ENCODE measurements at regions not wholly inside any gene's neighbourhood (a gene's known extent, or its start where the extent isn't known, plus 50 kb on each side); places are given as distances from the start of the nearest gene placed in this dataset.
"Not testable (repeated sequence)": the region's sequence is repeated elsewhere in the genome, so short reads cannot be mapped to it uniquely, and the experiment has no call there.

DNA sequence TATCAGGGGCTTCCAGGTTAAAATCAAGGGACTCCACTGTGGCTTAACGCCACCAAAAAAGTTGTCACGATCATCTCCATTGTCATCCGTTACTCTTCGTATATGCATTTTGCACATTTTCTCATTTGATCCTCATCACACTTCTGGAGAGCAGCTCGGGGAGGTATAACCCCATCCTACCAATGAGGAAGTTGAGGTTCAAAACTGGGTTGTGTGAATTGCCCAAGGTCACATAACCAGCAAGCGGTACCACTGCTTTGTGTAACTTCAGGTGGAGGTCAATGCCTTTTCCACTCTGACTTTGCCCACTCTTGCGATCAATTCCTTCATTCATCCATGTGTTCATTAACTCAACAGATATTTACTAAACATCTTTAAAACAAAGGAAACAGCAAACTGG lies 71.1 kb upstream of the CCND2 start:
- no peak for TF ChIP-seq ZNF274 (IDR thresholded peaks at IDR 0.05; ENCODE audit: low read depth, low read length)
- H3K4me3 ChIP-seq (ENCODE audit: low read length): no peak overlapping the region

DNA sequence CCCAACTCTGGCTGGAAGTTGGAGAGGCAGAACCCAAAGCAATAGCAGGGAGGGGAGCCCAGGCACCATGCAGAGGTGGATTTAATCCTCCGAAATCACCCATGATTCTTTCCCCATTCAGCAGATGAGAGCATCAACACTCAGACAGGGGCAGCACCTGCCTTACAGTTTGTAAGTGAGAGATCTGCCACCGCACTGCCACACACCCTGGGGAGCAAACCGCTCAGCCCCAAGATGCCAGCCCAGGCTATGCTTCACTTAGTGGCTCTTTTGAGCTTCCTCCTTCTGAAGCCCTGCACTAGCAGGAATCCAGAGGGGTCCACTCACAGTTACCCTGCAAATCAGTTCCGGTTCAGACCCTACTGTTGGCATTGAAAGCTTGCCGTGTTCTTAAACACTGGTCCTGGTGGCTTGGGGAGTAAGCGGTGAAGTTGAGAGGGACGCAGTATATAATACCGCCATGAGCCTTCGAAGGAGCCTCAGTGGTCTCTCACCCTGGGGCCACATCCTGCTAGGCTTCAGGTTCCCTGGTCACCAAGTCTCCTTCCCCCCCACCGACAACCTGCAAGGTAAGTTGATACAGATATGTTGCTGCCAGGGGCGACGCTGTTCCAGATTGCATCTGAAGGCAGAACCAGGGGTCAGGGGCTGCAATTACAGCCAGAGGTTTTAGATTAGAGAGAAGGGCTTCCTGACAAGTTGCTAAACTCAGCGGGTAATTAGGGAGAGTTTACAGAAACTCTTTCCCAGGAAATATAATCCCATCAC lies 72.0 kb upstream of the CCND2 start:
- TF ChIP-seq ZNF274 (IDR thresholded peaks at IDR 0.05; ENCODE audit: low read depth, low read length): no peak

DNA sequence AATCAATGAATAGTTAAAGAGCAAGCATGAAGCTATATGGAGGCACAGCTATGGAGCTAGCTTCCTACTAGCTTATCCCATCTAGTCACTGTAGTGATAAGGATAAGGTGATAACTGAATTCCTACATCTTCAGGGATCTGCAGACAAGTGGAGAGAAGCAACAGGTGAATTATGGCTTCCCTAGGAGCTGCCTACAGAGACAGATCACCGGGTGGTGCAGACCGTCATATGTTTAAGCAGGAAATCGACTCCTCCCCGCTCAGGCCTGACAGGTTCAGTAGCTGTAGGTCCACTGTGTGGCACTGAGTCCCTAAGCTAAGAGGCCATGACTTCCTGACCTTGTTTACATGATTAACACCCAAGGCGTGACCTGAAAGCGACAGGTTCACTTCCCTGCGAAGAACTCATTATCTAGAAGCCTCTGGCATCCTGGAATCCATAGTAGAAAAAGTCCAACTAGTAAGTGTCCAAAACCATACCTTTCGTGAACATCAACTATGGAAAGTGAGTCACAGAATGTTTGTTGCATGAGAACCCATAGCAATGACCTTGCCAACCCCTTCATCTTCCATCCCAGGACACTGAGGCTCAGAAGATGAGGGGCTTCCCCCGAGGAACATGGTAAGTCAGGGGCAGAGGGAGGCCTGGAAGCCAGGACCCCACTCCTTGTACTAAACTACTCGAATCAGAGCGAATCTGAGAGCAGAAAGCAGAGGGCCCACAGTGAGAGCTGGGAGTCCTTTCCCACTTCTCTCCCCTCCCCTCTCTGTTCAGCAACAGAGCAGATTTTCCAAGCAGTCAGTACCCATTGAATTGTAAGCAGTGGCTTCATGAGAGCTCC lies 75.4 kb upstream of the CCND2 start:
- TF ChIP-seq ZNF274 (IDR thresholded peaks at IDR 0.05; ENCODE audit: low read depth, low read length): no peak
- H3K4me3 ChIP-seq (ENCODE audit: low read length): no peak overlapping the region

More for the DNA sequence above, 72.0 kb upstream of the CCND2 start:
- H3K4me3 ChIP-seq (ENCODE audit: low read length): no peak overlapping the region

DNA sequence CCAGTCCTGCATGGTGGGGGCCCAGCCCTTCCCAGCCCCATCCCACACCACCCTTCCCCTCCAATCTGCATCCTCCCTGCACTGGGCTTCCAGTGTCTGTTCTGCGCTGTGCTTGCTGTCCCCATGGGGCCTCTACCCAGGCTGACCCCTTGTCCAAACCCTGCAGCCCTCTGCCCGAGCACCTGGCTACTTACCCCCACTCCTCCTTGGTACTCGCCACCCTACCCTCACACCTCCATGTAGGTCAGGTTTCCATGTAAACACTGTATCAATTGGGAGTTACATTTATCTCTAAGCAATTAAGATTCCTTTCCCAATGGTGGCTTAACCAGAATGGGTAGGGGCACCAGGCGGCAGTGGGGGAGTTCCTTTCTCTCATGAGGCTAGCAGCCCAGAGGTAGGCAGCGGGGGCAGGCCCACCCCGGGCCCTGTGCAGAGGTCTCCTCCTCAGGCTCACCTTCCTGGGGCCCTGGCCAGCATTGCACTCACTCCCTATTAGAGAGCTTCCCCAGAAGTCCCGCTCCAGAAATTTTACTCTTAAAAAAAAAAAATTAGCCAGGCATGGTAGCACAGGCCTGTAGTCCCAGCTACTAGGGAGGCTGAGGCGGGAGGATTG lies 76.6 kb upstream of the CCND2 start:
- H3K4me3 ChIP-seq (ENCODE audit: low read length): no peak overlapping the region
- TF ChIP-seq ZNF274 (IDR thresholded peaks at IDR 0.05; ENCODE audit: low read depth, low read length): no peak

GRCh38 chr12:4194668-4195067 lies 78.9 kb upstream of the CCND2 start:
- no peak for TF ChIP-seq ZNF274 (IDR thresholded peaks at IDR 0.05; ENCODE audit: low read depth, low read length)
- no peak overlapping the region for H3K4me3 ChIP-seq (ENCODE audit: low read length)

- no peak overlapping the region for H3K4me3 ChIP-seq (ENCODE audit: low read length)
These were observed 79.7 kb upstream of the CCND2 start for GRCh38 chr12:4193821-4194220.

DNA sequence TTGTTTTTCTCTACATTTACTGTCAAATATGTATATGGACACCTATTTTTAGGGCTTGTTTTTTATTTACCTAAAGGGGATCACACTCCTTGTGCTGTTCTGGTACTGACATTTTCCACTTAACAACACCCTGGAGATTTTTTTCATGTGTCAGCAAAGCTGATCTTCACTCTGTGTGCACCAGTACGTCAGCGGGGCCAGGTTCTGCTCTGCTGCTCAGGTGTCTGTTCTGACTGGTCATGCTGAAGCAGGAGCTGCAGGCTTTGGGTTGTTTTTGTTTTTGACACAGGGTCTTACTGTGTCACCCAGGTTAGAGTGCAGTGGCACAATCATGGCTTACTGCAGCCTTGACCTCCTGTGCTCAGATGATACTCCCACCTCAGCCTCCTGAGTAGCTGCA lies 81.9 kb upstream of the CCND2 start:
- TF ChIP-seq ZNF274 (IDR thresholded peaks at IDR 0.05; ENCODE audit: low read depth, low read length): no peak
- H3K4me3 ChIP-seq (ENCODE audit: low read length): no peak overlapping the region

More at GRCh38 chr12:4193821-4194220, 79.7 kb upstream of the CCND2 start:
- no peak for TF ChIP-seq ZNF274 (IDR thresholded peaks at IDR 0.05; ENCODE audit: low read depth, low read length)

- H3K4me3 ChIP-seq (ENCODE audit: low read length): no peak overlapping the region
- no peak for TF ChIP-seq ZNF274 (IDR thresholded peaks at IDR 0.05; ENCODE audit: low read depth, low read length)
These were observed 82.4 kb upstream of the CCND2 start for GRCh38 chr12:4191149-4191548.

GRCh38 chr12:4190366-4191063 lies 83.0 kb upstream of the CCND2 start:
- no peak overlapping the region for H3K4me3 ChIP-seq (ENCODE audit: low read length)
- no peak for TF ChIP-seq ZNF274 (IDR thresholded peaks at IDR 0.05; ENCODE audit: low read depth, low read length)

DNA sequence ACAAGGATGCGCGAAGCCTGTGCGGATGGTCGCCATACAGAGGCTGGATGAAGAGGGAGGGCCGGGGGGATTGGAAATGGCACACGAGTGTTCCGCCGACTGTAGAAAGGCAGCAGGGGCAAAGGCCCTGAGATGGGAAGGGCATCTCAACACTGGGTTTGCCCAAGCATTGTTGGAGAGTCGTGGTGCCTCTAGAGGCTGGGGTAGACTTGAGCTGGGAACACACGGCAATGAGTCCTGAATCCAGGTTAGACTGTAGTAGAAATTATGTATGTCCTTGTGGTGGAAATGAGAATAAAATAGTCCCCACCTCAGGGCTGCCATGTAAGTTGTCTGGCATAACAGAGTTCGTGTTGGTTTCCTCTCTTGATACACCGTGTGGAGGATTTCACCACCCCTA lies 83.8 kb upstream of the CCND2 start:
- TF ChIP-seq ZNF274 (IDR thresholded peaks at IDR 0.05; ENCODE audit: low read depth, low read length): no peak
- H3K4me3 ChIP-seq (ENCODE audit: low read length): no peak overlapping the region

- TF ChIP-seq ZNF274 (IDR thresholded peaks at IDR 0.05; ENCODE audit: low read depth, low read length): no peak
- H3K4me3 ChIP-seq (ENCODE audit: low read length): no peak overlapping the region
These were observed 85.6 kb upstream of the CCND2 start for GRCh38 chr12:4187916-4188315.

- H3K4me3 ChIP-seq (ENCODE audit: low read length): not testable (repeated sequence)
These were observed 86.2 kb upstream of the CCND2 start for GRCh38 chr12:4187315-4187714.

- TF ChIP-seq ZNF274 (IDR thresholded peaks at IDR 0.05; ENCODE audit: low read depth, low read length): no peak
- no peak overlapping the region for H3K4me3 ChIP-seq (ENCODE audit: low read length)
These were observed 95.0 kb upstream of the CCND2 start for GRCh38 chr12:4178424-4179170.

DNA sequence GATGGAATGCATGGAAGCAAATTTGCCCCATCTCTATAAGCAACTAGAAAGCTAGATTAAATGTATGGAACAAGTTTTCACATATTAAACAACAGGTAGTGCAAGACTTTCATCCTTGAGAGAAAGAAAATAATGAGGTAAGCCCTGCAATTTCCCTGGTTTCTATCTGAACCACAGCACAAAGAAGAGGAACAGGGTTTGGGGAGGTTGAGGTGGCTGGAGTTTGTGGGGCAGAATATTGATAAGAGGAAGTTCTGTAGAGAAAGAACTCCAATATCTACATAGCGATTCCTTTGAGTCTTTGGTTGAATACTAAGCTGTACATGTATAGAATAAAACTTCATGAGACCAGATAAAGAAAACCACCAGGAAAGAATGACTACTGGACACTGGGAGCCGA lies 96.3 kb upstream of the CCND2 start:
- no peak for TF ChIP-seq ZNF274 (IDR thresholded peaks at IDR 0.05; ENCODE audit: low read depth, low read length)
- no peak overlapping the region for H3K4me3 ChIP-seq (ENCODE audit: low read length)
